Body of pancreas (tissue), 4 donors: ENCODE measurements at regions not wholly inside any gene's neighbourhood (a gene's known extent, or its start where the extent isn't known, plus 50 kb on each side); places are given as distances from the start of the nearest gene placed in this dataset.

Source experiments
- ATAC-seq: fragments of 150-250 bp; one replicate; pipeline ENCODE4 v1.9.1; 2016
- DNase-seq, 4 donors: peaks; one replicate each; pipeline ENCODE4 v3.0.0-alpha.2; 2019
- H3K27ac ChIP-seq, 4 donors: fragments of 200-600 bp; sonication (generic); 1 replicate in 3 of 4; 2 replicates in 1 of 4; pipeline versions ENCODE4 v1.5.1 to v1.6.1; 2016 to 2019; ENCODE audit warnings: mild to moderate bottlenecking in 1 of 4, mixed read lengths in 1 of 4, moderate library complexity in 1 of 4
- H3K27me3 ChIP-seq, 2 donors: fragments of 200-600 bp; sonication (generic); one replicate each; pipeline ENCODE4 v1.6.0; 2016; ENCODE audit warnings: mild to moderate bottlenecking in 1 of 2
- H3K36me3 ChIP-seq, 2 donors: fragments of 200-600 bp; sonication (generic); replicated peaks in 1 of 2; 2 replicates each; pipeline ENCODE4 v1.5.1; 2016; ENCODE audit warnings: low read depth in 2 of 2; ENCODE audit not compliant: insufficient read depth in 1 of 2
- H3K4me1 ChIP-seq: fragments of 200-600 bp; sonication (generic); one replicate; pipeline ENCODE4 v1.6.0; 2016
- H3K4me3 ChIP-seq, 2 donors: fragments of 200-600 bp; sonication (generic); 1 replicate in 1 of 2; 2 replicates in 1 of 2; pipeline ENCODE4 v1.5.1; 2016 to 2019
- H3K9me3 ChIP-seq, 3 donors: fragments of 200-600 bp; sonication (generic); 1 replicate in 2 of 3; 2 replicates in 1 of 3; pipeline ENCODE4 v1.5.1; 2016
- POLR2A ChIP-seq, 3 donors: fragments of 450-650 bp; IDR thresholded peaks; one replicate each; pipeline ENCODE4 v1.6.1; 2016; ENCODE audit warnings: antibody characterized with exemption in 3 of 3, mild to moderate bottlenecking in 2 of 3
- WGBS, 2 donors: methylation state at CpG; one replicate each; pipeline ENCODE4 v1.1.5; 2017; 5-methylcytosine and 5-hydroxymethylcytosine counted together
- intact Hi-C: fragments of 100-400 bp; cut with DNase I; formaldehyde crosslinking; loops from one replicate; pipeline ENCODE4 v1.15.1; 2023
- TF ChIP-seq, protein P1 (sequence below), 7 experiments: fragments of 450-650 bp in 4 of 7; fragments of 200-600 bp in 3 of 7; sonication (generic) in 3 of 7; IDR thresholded peaks; one replicate each; pipeline ENCODE4 v1.5.1; 2016 to 2019; ENCODE audit warnings: antibody characterized with exemption in 7 of 7

DNA sequence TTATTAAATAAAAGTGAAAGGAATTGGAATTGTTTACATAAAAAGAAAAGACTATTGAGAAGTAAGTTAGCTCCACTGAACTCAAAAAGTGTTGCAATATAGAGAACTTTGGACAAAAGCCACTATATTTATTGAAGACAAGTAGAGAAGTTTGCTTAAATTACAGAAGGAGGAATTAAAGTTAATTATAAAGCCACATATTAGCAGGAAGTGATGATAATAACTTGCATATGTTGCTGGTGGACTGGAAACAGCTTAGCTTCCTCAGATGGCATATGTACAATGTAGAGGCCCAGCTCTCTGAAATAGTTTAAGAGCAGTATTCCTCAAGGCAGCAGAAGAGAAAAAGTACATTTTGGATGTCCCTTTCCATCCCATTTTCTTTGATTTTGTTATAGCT is 400.7 kb downstream of the GATA3 start:
- no peaks in the 10 kb centered on the region for H3K27me3 ChIP-seq
- DNase-seq: no peak
- H3K9me3 ChIP-seq: peaks cover 0 to 5% (median 0%) of the 10 kb centered on the region in 3 donors
- H3K4me3 ChIP-seq: no peak overlapping the region
- ATAC-seq: no peak
- intact Hi-C loops: no loop called here
- TF ChIP-seq POLR2A (IDR thresholded peaks at IDR 0.05): no peak
- TF ChIP-seq, protein P1, sequence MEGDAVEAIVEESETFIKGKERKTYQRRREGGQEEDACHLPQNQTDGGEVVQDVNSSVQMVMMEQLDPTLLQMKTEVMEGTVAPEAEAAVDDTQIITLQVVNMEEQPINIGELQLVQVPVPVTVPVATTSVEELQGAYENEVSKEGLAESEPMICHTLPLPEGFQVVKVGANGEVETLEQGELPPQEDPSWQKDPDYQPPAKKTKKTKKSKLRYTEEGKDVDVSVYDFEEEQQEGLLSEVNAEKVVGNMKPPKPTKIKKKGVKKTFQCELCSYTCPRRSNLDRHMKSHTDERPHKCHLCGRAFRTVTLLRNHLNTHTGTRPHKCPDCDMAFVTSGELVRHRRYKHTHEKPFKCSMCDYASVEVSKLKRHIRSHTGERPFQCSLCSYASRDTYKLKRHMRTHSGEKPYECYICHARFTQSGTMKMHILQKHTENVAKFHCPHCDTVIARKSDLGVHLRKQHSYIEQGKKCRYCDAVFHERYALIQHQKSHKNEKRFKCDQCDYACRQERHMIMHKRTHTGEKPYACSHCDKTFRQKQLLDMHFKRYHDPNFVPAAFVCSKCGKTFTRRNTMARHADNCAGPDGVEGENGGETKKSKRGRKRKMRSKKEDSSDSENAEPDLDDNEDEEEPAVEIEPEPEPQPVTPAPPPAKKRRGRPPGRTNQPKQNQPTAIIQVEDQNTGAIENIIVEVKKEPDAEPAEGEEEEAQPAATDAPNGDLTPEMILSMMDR (IDR thresholded peaks at IDR 0.05): no peak
- H3K27ac ChIP-seq: no peak overlapping the region
- no peaks in the 10 kb centered on the region for H3K4me1 ChIP-seq
- no peaks in the 10 kb centered on the region for H3K36me3 ChIP-seq

DNA sequence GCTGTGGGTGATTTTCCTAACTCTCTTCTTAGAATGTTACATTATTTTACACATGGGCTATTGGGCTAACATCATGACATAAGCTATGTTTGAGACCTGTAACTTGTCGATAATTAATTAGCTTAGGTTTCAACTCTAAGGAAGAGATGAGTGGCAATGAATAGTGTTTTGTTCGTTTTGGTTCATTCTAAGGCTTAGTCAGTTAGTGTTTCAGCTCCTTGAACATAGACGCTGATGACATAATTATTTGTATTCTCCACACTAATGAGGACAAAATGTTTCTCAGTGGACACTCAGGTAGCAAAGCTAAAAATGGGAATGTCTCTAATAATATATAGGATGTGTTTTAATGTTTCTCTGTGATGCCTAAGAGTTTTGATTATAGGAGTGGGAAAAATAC is 401.9 kb downstream of the GATA3 start:
- intact Hi-C loops: no loop called here
- Histone ChIP-seq H3K36me3 (no peaks in the 10 kb centered on the region), H3K27me3 (no peaks in the 10 kb centered on the region), H3K4me1 (no peaks in the 10 kb centered on the region), H3K9me3 (peaks cover 0 to 5% (median 0%) of the 10 kb centered on the region in 3 donors), H3K27ac (no peak overlapping the region), H3K4me3 (no peak overlapping the region)
- WGBS, 2 donors: 50 to 51% methylated on average over 3 of the region's 3 CpGs
- ATAC-seq (no peak), DNase-seq (no peak)
- TF ChIP-seq POLR2A (IDR thresholded peaks at IDR 0.05): no peak

DNA sequence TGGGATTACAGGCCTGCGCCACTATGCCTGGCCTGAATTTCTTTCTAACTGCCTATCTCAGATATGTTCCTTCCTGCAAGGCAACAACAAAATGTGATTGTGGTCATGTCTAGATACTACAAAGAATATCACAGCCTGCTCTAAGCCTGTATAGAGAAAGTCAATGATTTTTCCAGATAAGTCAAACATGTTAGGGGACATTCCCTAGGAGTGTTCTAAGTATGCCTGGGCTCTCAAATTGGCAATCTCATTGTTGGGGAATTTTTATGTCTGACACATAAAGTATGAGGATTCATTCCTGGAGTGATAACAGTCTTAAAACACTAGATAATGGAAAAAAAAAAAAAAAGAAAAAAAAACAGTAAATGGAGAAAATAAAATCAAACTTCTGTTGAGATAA is 406.1 kb downstream of the GATA3 start:
- Histone ChIP-seq H3K36me3 (no peaks in the 10 kb centered on the region), H3K4me3 (no peak overlapping the region), H3K4me1 (no peaks in the 10 kb centered on the region), H3K9me3 (peaks cover 0 to 5% (median 0%) of the 10 kb centered on the region in 3 donors), H3K27me3 (no peaks in the 10 kb centered on the region), H3K27ac (no peak overlapping the region)
- no peak for ATAC-seq
- 94 to 95% methylated on average over 1 of the region's 1 CpG for WGBS, 2 donors
- intact Hi-C loops: no loop called here
- TF ChIP-seq, protein P1 (IDR thresholded peaks at IDR 0.05): no peak
- no peak for TF ChIP-seq POLR2A (IDR thresholded peaks at IDR 0.05)
- DNase-seq: no peak

DNA sequence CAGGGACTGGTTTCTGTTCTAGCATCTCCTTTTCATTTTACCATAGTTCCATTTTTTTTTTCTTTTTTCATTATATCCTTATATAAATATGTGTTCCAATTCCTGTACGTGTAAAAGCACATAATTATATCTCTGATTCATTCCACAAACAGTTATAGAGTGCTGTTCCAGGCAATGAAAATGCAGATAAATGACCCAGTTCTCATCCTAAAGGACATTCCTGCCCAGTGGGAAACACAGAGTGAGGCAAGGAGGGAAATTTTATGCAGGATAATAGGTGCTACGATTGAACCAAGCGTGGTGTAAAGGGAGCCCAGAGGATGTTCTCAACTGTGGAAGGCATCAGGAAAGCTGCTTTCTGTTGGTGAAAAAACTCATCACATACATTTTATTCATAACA is 408.1 kb downstream of the GATA3 start:
- ATAC-seq: no peak

DNA sequence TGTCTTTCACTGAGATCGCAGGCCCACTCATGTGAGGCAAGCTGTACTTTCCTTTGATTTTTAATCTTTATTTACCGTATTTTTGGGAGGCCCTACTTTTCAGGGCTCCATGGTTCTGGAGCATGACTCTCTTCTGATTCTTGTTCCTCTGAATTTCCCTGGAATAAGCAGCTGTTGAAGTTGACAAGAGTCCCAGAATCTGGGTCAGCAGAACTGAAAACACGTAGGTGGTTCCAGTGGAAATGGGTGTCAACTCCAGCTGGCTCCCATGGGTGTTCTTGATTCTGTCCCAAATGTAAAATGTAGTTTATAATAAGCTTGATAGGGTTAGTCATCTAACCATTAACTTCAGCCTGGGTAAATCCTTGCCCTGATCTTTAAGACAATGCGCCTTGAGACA is 409.4 kb downstream of the GATA3 start:
- H3K27ac ChIP-seq: no peak overlapping the region
- ATAC-seq: no peak
- intact Hi-C loops: no loop called here
- no peak overlapping the region for H3K4me3 ChIP-seq
- H3K27me3 ChIP-seq: no peaks in the 10 kb centered on the region
- no peak for DNase-seq
- H3K4me1 ChIP-seq: no peaks in the 10 kb centered on the region
- WGBS, 2 donors: 54 to 62% methylated on average over 4 of the region's 4 CpGs
- H3K9me3 ChIP-seq: no peaks in the 10 kb centered on the region
- H3K36me3 ChIP-seq: no peaks in the 10 kb centered on the region
- TF ChIP-seq, protein P1 (IDR thresholded peaks at IDR 0.05): no peak
- no peak for TF ChIP-seq POLR2A (IDR thresholded peaks at IDR 0.05)

More for the DNA sequence above, 408.1 kb downstream of the GATA3 start:
- Histone ChIP-seq H3K36me3 (no peaks in the 10 kb centered on the region), H3K4me3 (no peak overlapping the region), H3K4me1 (no peaks in the 10 kb centered on the region), H3K27ac (no peak overlapping the region), H3K9me3 (peaks cover 0 to 5% (median 0%) of the 10 kb centered on the region in 3 donors), H3K27me3 (no peaks in the 10 kb centered on the region)
- WGBS, 2 donors: 53 to 55% methylated on average over 3 of the region's 3 CpGs
- no peak for DNase-seq
- intact Hi-C loops: no loop called here
- no peak for TF ChIP-seq POLR2A (IDR thresholded peaks at IDR 0.05)
- TF ChIP-seq, protein P1 (IDR thresholded peaks at IDR 0.05): no peak
